MV-4-11 (cell line): ENCODE measurements at regions not wholly inside any gene's neighbourhood (a gene's known extent, or its start where the extent isn't known, plus 50 kb on each side); places are given as distances from the start of the nearest gene placed in this dataset.

ENCODE experiments used
- DNase-seq: peaks from one replicate; lab custom pipeline; 2025; lab: John Stamatoyannopoulos, UW

- peak; percentile 56 for DNase-seq
These were observed 120.9 kb upstream of the ZC3H12C start for GRCh38 chr11:109972181-109972715.

GRCh38 chr11:109972939-109973338 lies 120.3 kb upstream of the ZC3H12C start:
- DNase-seq, result peak; percentile 76

GRCh38 chr11:109973486-109973885 lies 119.7 kb upstream of the ZC3H12C start:
- DNase-seq, result no peak

- no peak for DNase-seq
These were observed 118.7 kb upstream of the ZC3H12C start for GRCh38 chr11:109974523-109974922.

- no peak for DNase-seq
These were observed 114.3 kb upstream of the ZC3H12C start for GRCh38 chr11:109978895-109979294.

GRCh38 chr11:109981031-109981636 lies 112.1 kb upstream of the ZC3H12C start:
- DNase-seq, result no peak

- DNase-seq, result no peak
These were observed 109.8 kb upstream of the ZC3H12C start for GRCh38 chr11:109983358-109983757.

GRCh38 chr11:109984634-109985289 lies 108.4 kb upstream of the ZC3H12C start:
- peak; percentile 87 for DNase-seq

GRCh38 chr11:109986488-109986887 lies 106.7 kb upstream of the ZC3H12C start:
- no peak for DNase-seq

- no peak for DNase-seq
These were observed 101.4 kb upstream of the ZC3H12C start for GRCh38 chr11:109991835-109992234.

- no peak for DNase-seq
These were observed 99.4 kb upstream of the ZC3H12C start for GRCh38 chr11:109993786-109994185.

GRCh38 chr11:109994907-109995306 lies 98.3 kb upstream of the ZC3H12C start:
- no peak for DNase-seq

- peak; percentile 44 for DNase-seq
These were observed 97.1 kb upstream of the ZC3H12C start for GRCh38 chr11:109996060-109996459.

- no peak for DNase-seq
These were observed 94.3 kb upstream of the ZC3H12C start for GRCh38 chr11:109998921-109999320.

GRCh38 chr11:110000031-110000502 lies 93.1 kb upstream of the ZC3H12C start:
- DNase-seq, result peak; percentile 98

GRCh38 chr11:110000850-110001249 lies 92.3 kb upstream of the ZC3H12C start:
- DNase-seq, result no peak

- DNase-seq, result no peak
These were observed 89.8 kb upstream of the ZC3H12C start for GRCh38 chr11:110003426-110003825.

- DNase-seq, result no peak
These were observed 81.6 kb upstream of the ZC3H12C start for GRCh38 chr11:110011595-110011994.

GRCh38 chr11:110015695-110016094 lies 77.5 kb upstream of the ZC3H12C start:
- no peak for DNase-seq

- DNase-seq, result no peak
These were observed 73.5 kb upstream of the ZC3H12C start for GRCh38 chr11:110019675-110020074.

- DNase-seq, result no peak
These were observed 70.6 kb upstream of the ZC3H12C start for GRCh38 chr11:110022548-110022947.

- no peak for DNase-seq
These were observed 69.5 kb upstream of the ZC3H12C start for GRCh38 chr11:110023711-110024110.

- peak; percentile 96 for DNase-seq
These were observed 66.2 kb upstream of the ZC3H12C start for GRCh38 chr11:110026858-110027626.
